SK-N-MC (cell line): ENCODE measurements at regions not wholly inside any gene's neighbourhood (a gene's known extent, or its start where the extent isn't known, plus 50 kb on each side); places are given as distances from the start of the nearest gene placed in this dataset.

Experiments used
- EZH2 ChIP-seq: fragments of 200-600 bp; sonication (generic); IDR thresholded peaks from one replicate; pipeline ENCODE4 v1.6.1; 2017; ENCODE audit warnings: antibody characterized with exemption
- FOXP2 ChIP-seq: optimal IDR thresholded peaks from 2 replicates; pipeline ENCODE3; 2011; ENCODE audit warnings: mild to moderate bottlenecking, moderate library complexity; ENCODE audit not compliant: insufficient read depth; ENCODE audit errors: extremely low read length, control extremely low read depth
- POLR2AphosphoS5 ChIP-seq: IDR thresholded peaks from 2 replicates; pipeline ENCODE4 v1.6.1; 2012; ENCODE audit warnings: mild to moderate bottlenecking, low read depth, low read length, borderline replicate concordance

GRCh38 chr12:61530456-61530855 is 729.7 kb upstream of the USP15 start:
- no peak for TF ChIP-seq POLR2AphosphoS5
- TF ChIP-seq EZH2: no peak
- TF ChIP-seq FOXP2: no peak
